ENCODE measurements at regions not wholly inside any gene's neighbourhood (a gene's known extent, or its start where the extent isn't known, plus 50 kb on each side); places are given as distances from the start of the nearest gene placed in this dataset.
A peak's percentile ranks its signal among the peaks of the same experiment; 100 is the strongest.

DNA sequence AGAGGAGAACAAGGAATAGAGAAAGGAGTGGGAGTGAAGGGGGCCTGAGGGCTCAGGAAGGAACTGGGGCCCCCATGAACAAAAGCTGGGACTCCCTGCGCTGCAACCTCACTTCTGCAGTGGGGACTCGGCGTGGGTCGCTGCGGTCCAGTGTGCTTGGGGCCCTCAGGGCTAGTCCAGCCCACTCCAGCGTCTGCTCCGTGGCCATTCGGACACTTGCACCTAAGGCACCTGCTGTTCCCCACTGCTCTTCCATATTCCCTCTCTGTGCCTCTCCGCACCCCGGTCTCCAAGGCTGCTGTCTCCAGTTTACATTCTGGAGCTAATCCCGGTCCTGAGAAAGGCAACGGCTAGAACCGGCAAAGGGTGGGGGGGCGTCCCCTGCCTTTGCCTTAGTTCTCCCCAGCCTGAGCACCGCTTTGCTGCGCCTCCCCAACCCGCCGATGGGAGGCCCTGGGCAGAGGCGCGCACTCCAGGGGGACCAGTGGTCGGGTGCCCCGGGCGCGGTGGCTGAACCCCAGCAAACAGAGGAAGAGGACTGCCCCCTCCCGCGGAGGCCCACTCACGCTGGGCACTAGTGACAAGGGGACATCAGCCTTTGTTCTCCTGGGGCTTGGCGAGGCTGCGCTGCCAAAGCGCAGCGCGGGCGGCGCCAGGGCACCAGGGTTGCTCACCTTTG, 327.7 kb upstream of the F9 start:
- no peak for DNase-seq (ENCODE audit: low read depth, low spot score)
- no peak for TF ChIP-seq CTCF (IDR thresholded peaks at IDR 0.05; ENCODE audit: low read depth, low read length)
- in situ Hi-C loops (cut with HindIII; ENCODE audit: low sequenced_read_pairs) = no loop called here
- H3K4me3 ChIP-seq (ENCODE audit: low read depth, low read length) = no peak overlapping the region

DNA sequence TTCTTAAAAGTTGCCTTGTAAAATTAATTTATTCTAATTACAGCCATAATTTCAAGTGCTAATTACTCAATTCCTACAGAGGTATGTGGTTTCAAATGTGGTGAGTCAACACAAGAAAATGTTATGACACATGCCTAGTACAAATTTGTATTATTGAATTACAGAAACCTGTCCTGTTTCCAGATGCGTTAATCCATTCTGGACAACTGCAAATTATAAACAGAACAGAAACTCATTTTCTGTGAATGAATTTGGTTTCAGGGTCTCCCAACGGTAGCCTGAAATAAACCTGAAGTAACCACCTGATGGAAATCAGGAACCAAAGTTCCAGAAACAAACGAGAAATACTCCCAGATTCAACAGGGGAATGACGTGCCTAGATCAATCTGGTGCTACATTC, 328.6 kb upstream of the F9 start:
- no peak overlapping the region for H3K4me3 ChIP-seq (ENCODE audit: low read depth, low read length)
- no peak for DNase-seq (ENCODE audit: low read depth, low spot score)
- in situ Hi-C loops (cut with HindIII; ENCODE audit: low sequenced_read_pairs) = no loop called here
- TF ChIP-seq CTCF (IDR thresholded peaks at IDR 0.05; ENCODE audit: low read depth, low read length) = no peak

GRCh38 chrX:139200793-139201192, 329.7 kb upstream of the F9 start:
- H3K4me3 ChIP-seq (ENCODE audit: low read depth, low read length) = no peak overlapping the region
- peak; percentile 18 for DNase-seq (ENCODE audit: low read depth, low spot score)
- TF ChIP-seq CTCF (IDR thresholded peaks at IDR 0.05; ENCODE audit: low read depth, low read length) = no peak
- in situ Hi-C loops (cut with HindIII; ENCODE audit: low sequenced_read_pairs) = no loop called here

DNA sequence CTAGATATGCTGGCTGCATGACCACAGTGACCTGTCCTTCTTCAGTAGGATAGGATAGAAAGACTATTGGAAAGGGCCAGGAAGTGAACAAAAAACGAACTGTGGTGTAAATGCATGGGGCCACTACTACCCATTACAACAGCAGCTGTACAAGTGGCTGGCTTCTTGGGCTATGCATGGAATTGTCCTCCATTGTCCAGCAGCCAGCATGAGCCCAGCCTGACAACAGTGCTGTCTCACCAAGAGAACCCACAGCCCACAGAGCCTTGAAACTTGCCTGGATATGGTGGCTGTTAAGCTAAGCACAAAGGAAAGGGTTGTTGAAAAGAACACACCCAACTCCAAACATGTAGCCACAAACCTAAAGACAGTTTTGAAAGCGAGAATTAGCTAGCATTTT, 330.2 kb upstream of the F9 start:
- in situ Hi-C loops (cut with HindIII; ENCODE audit: low sequenced_read_pairs) = no loop called here
- no peak for TF ChIP-seq CTCF (IDR thresholded peaks at IDR 0.05; ENCODE audit: low read depth, low read length)
- DNase-seq (ENCODE audit: low read depth, low spot score) = no peak
- no peak overlapping the region for H3K4me3 ChIP-seq (ENCODE audit: low read depth, low read length)

DNA sequence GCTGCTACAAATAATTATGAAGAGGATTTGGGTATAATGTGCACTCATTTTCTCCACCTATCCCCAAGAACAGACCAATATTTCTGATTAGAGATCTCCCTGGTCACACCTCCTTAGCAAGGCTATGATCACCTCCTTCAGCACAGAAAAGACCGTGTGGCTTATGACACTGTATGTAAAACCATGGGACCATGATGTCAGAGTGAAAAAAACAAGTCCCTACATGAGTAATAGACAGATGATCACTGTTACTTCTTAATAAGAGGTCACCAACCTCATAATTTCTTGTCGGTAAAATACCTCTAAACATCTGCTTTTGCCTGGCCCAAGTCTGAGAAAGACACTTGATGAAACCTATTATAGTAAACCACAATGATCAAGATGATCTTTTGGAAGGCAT, 330.6 kb upstream of the F9 start:
- TF ChIP-seq CTCF (IDR thresholded peaks at IDR 0.05; ENCODE audit: low read depth, low read length) = no peak
- no peak for DNase-seq (ENCODE audit: low read depth, low spot score)
- in situ Hi-C loops (cut with HindIII; ENCODE audit: low sequenced_read_pairs) = no loop called here
- no peak overlapping the region for H3K4me3 ChIP-seq (ENCODE audit: low read depth, low read length)

DNA sequence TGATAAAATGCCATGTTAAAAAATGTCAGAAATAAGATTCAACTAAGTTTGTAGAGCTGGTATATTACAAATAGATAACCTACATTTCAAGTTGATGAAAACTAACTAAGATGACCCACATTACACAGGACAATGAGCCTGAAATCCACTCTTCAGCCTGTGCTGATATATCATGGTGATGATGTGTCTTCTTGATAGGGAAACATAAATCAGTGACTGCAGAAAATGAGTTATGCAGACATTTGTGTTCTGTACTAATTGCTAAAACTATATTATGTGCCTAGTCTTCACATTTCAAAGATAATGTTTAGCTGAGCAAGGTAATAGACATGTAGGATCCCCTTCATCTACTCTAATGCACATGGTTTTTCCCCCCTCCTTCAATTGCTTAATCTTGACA, 331.6 kb upstream of the F9 start:
- no peak overlapping the region for H3K4me3 ChIP-seq (ENCODE audit: low read depth, low read length)
- DNase-seq (ENCODE audit: low read depth, low spot score) = no peak
- in situ Hi-C loops (cut with HindIII; ENCODE audit: low sequenced_read_pairs) = no loop called here
- no peak for TF ChIP-seq CTCF (IDR thresholded peaks at IDR 0.05; ENCODE audit: low read depth, low read length)

- no peak overlapping the region for H3K4me3 ChIP-seq (ENCODE audit: low read depth, low read length)
- in situ Hi-C loops (cut with HindIII; ENCODE audit: low sequenced_read_pairs) = no loop called here
- no peak for TF ChIP-seq CTCF (IDR thresholded peaks at IDR 0.05; ENCODE audit: low read depth, low read length)
- DNase-seq (ENCODE audit: low read depth, low spot score) = no peak
These were observed 333.6 kb upstream of the F9 start for GRCh38 chrX:139196890-139197289.

Data from astrocyte of the spinal cord (primary cell).